DMS114 treated with DMSO at 0.1 percent for 48 hours (cell line): ENCODE measurements at regions not wholly inside any gene's neighbourhood (a gene's known extent, or its start where the extent isn't known, plus 50 kb on each side); places are given as distances from the start of the nearest gene placed in this dataset.
"Not testable (repeated sequence)": the region's sequence is repeated elsewhere in the genome, so short reads cannot be mapped to it uniquely, and the experiment has no call there.

Source experiments
- DNase-seq: peaks from one replicate; lab custom pipeline; 2025; ENCODE audit not compliant: unreplicated experiment; lab: John Stamatoyannopoulos, UW

DNA sequence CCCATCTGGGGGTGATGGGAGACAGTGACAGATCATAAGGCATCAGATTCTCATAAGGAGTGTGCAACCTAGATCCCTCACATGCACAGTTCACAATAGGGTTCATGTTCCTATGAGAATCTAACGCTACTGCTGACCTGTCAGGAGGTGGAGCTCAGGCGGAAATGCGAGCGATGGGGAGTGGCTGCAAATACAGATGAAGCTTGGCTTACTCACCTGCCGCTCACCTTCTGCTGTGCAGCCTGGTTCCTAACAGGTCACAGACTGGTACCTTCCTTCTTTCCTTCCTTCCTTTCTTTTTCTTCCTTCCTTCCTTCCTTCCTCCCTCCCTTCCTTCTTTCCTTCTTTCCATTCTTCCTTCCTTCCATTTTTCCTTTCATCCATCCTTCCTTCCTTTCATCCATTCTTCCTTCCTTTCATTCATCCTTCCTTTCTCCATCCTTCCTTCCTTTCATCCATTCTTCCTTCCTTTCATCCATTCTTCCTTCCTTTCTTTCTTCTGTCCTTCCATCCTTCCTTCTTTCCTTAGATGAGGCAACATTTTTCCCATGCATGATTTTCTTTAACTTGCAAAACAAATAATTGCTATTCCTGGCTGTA, 370.0 kb upstream of the AUTS2 start:
- DNase-seq = no peak

DNA sequence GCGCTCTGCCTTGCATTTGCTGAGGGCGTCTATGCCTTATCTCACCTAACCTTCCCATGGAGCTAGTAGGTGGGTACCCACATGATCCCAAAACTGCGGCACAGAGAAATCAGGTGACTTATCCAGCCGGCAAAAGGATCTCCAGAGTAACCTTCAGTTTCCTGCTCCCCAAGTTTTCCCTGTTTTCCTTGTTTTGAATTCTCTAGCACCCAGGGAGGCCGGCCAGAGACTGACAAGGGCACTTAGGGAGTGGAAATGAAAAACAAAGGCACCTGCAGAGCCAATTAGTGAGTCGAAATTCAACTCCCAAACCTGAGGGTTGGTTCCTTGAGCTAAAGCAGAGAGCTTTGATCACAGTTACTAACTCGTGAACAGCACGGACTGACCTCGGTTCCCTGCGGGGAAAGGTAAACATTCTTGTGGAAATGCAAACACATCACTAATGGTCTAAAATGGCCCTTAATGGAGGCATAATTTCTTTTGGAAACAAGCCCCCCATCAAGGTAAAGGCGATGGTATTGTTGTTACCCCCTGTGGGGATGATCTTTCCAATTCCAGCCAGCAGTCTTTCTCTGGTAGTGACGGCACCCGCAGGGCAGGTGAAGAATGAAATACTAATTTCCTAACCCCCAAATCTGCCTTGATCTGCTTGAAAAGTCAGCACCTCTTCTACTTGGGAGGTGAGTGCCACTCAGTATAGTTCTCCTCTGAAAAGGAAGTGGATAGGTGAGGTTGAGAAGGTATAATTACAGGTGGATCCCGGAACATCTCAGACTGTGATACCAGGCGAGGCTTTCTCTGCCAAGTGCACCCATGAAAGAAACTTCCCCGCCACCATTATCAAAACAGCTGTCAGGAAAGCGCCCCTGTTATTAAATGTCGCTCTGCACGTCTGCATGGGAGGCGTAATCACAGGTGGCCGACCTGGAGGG, 365.6 kb upstream of the AUTS2 start:
- no peak for DNase-seq

DNA sequence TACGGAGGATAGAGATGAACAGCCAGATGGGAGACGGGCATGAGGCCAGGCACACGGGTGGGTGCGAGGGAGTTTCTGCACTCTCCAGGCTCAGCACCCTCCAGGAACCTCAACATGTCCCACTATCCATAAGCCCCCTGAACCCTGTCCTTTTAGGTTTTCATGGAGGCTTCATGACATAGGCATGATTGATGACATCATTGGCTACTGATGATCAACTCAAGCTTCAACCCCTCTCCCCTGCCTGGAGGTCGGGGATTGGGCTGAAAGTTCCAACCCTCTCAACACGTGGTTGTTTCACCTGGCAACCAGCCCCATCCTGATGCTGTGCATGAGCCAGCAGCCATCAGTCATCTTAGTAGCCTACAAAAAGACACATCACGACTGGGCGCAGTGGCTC, 360.7 kb upstream of the AUTS2 start:
- DNase-seq = no peak

DNA sequence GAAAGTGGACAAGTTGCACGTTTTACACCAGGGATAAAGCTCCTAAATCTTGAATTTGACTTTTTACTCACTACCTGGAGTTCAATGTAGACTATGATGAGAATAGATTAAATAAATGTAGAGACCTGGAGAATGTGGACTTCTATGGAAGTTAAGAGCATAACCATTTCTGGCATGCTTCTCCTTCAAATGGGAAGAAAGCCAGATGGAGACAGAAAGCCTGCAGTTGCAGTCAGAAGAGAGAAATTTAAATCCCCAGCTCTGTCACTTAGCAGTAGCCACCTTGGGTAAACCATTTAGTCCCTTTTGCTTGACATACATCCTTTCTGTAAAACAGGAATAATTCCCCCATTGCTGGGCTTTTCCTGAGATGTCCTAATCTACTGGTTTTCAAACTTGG, 355.3 kb upstream of the AUTS2 start:
- DNase-seq = no peak

DNA sequence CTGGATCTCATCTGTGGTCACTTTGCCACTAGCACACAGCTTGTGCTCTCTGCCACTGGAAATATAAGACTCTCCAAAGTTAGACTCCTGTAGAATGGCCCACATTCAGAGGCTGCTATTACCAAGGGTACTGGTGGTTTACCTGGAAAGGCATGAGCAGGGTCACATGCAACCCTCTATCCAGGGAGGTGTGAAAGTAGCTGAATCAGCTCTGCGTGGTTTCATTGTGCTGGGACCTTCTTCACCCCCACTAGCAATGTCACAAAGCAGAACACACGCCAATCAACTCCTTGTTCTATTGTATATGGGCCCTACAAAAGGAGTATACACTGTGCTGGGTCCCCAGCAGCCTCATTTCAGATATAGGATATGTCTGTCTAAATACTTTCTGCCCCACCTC, 353.6 kb upstream of the AUTS2 start:
- DNase-seq = no peak

DNA sequence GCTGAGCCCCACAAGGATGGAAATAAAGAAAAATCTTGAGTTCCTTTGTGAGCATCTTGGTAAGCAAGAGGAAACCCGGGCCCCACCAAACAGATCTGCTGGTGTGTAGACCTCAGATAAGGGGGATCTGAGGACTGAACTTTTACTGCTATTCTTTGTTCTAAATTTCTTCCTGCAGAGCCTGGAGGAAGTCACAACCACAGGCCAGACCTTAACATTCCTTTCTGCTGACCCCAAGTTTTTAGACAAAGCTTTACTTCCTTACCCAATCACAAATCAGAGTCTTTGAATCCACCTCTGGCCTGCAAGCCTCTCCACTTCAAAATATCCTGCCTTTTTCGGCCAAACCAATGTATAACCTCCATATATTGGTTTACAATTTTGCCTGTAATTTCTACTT, 352.6 kb upstream of the AUTS2 start:
- DNase-seq = no peak

DNA sequence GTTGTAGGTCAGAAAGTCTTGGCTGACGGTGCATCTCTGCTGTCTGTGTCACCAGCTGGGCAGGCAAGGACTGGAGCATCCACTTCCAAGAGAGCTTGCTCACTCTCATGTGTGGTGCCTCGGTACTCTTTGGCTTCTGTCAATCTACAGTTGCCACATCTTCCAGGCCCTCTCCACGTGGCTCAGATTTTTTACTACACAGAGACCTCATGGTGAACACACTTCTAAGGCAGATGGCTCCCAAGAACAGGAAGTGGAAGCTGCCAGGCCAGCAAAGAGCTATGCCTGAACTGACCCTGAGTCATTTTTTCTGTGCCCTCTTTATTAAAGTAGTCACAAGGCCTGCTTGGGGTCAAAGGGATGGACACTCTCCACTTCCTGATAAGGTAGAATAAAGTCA, 351.5 kb upstream of the AUTS2 start:
- no peak for DNase-seq

DNA sequence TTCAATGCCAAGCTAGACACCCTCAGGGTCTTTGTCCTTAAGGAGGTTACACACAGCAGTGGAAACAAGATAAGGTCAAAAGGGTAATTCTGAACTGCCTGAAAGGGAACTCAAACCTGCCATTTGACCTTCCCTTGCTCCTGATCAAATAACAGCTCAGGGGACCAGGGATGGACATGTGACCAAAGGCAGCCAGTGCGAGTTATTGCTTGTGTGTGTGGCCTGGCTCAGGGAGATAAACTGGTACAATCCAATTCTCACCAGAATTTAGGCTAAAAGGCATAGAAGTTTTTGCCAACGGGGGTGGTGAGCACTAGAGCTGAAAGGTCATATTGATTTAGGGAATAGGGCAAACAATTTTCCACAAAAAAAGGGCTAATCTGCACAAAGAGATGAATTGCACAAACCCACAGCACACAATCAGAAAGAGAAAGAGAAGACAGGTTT, 349.9 kb upstream of the AUTS2 start:
- DNase-seq = not testable (repeated sequence)

DNA sequence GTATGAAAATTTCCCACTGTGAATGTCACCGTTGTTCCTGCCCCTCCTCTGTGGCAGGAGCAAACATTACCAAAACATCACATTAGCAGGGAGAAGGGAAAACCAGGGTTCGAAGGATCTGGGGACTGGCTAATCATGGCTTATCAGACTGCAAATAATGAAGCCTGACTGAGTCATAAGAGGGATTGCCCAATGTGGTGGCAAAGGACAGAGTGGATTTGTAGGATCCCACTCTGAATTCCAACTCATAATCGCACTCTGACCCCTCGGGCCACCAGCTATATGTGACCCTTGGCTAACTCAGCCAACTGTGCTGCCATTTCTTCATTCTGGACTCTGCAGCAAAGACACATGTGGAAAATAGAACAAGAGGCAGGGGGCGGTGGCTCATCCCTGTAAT, 347.3 kb upstream of the AUTS2 start:
- no peak for DNase-seq

DNA sequence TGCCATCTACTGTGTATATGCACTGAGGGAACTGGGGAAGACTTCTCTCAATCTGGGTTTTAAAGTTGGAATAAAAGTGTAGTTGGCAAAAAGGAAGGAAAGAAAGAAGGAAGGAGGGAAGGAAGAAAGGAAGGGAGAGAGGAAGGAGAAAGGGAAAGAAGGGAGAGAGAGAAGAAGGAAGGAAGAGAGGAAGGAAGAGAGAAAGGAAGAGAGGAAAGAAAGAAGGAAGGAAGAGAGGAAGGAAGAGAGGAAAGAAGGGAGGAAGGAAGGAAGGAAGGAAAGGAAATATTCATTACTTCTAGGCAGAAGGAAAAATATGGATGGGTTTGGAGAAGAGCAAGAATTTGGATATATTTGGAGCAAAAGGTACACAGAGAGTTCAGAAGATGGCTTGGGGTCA, 343.6 kb upstream of the AUTS2 start:
- DNase-seq = no peak

DNA sequence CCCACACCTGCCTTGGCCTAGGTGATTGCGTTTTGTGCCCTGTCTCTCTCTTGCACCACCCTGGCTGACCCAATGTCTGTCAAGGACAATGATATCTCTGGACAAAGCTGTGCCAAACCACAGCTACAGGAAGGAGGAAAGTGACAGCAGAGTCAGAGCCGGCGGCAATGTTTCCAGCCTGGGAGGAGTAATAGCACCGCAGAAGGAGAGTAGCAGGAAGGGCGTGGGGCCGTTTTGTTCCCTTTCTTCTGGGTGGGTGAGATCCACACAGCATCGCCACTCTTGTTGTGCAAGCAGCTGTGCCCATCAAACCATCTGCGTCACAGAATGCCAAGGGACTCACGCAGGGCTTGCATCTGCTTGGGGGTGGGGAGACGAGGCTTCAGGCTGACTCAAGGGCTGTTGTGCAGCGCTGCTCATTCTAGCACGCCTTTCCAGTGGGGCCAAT, 341.6 kb upstream of the AUTS2 start:
- no peak for DNase-seq

DNA sequence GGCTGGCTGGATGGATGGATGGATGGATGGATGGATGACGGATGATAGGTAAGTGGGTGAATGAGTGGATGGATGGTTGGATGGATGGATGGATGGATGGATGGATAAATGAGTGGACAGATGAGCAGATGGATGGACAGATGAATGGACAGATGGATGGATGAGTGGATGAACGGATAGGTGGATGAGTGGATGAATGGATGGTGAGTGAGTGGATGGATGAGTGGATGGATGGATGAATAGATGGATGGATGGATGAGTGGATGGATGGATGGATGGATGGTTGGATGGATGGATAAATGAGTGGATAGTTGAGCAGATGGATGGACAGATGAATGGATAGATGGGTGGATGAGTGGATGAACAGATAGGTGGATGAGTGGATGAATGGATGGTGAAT, 340.7 kb upstream of the AUTS2 start:
- DNase-seq = no peak

DNA sequence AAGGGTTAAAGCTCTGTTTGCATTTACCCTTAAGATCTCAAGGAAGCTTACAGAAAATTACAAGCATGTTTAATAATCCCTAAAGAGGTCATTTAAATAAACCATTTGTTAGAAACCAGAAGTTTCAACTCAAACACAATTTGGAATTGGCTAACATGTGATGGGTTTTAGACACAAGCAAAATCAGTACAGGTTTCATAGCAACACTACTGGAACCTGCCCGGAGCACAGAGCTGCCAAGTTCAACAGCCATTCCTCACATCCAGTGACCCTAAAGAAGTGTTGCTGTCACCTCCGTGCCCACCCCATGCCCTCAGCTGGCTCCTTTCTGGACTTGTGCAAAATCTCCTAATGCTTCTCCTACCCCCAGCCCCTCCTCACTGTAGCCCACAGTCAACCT, 338.8 kb upstream of the AUTS2 start:
- no peak for DNase-seq

DNA sequence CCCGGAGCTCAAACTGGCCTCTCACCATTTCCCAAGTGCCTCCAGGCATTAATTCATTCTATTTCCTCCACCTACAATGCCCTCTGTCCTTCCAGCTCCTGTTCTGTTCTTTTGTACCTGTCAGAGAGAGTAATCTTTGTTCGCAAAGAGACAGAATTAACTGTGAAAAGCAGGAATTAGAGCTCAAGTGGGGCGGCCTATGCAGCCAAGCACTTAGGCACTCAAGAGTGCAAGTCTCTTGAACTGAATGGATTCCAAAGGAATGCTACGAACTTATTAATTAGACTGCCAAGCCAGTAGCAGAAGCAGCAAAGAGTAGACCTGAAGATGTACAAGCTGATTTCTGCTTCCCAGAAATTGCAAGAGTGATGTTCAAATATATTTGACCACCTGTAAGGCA, 338.3 kb upstream of the AUTS2 start:
- DNase-seq = no peak

DNA sequence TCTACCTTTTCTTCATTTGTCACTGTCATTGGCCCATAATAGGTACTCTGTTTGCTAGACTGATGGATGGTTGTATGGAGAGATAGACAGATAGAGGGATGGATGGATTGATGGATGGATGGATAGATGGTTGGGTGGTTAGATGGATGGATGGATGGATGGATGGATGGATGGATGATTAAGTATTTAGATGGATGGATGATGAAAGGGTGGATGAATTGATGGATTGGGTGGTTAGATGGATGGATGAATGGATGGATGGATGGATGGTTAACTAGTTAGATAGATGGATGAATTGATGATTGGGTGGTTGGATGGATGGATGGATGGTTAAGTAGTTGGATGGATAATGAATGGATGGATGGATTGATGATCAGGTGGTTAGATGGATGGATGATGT, 334.7 kb upstream of the AUTS2 start:
- no peak for DNase-seq

DNA sequence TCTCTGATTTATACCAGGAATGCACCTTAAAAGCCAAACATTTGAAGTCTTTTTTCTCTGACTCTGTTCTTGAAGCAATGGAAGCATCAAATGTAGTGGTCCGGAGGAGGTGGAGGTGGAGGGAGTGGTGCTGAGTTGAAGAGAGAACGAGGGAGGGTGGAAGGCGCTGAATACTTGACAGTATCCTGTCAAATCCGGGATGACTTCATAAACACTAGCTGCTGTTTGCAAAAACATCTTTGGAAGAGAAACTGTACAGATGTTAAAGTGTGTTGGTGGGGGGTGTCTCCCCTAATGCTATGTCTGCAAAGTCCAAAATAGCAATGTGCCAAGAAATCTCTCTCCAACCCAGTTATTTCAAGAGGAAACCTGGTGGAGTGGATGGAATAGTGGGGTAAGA, 328.5 kb upstream of the AUTS2 start:
- no peak for DNase-seq

DNA sequence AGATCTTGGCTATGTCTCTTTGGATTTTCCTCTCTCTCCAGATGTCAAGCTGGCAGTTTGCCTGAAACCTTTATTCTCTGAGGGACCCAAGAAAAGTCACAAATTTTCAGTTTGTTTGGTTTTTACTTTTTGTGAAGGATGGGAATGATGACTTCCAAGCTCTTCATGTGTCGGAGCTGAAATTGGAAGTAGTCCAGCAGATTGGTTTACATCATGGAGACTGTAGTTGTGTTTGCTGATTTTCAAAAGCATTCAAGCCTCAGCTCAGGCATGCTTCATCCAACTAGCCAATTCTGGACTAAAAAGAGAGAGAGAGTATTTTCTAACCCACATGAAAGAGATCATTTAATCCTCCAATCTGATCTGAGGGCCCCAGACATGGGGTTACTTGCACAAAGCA, 326.2 kb upstream of the AUTS2 start:
- DNase-seq = no peak

DNA sequence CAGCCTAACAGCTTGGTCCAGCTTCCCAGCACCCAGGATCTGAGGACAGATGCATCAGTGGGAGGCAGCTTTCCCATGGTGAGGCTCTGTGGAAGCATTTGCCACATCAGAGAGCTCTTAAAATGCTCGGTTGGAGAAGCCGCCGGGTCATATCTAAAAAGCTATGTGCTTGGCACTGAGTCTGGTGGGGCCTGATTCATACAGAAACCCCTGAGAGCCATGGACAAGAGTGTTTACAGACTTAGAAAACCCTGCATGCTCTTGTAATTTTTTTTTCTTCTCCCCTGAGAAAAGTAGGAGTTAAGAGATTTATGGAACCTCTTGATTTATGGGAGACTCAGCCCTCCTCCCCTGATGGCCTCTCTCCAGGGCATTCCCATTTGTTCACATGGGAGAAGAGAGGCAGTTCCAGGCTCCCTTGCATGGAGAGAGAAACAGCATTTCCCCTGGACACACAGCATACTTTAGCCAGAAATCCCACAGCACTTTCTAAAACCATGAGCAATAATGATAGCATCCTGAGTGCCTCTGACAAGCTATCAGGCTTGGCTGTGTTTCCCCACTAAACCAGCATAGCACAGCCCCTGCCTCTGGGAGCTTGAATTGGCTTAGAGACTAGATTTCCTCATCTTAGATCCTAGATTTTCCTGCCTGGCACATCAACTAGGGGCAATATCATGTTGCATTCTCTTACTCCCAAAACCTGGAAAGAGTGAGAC, 322.1 kb upstream of the AUTS2 start:
- DNase-seq = no peak

DNA sequence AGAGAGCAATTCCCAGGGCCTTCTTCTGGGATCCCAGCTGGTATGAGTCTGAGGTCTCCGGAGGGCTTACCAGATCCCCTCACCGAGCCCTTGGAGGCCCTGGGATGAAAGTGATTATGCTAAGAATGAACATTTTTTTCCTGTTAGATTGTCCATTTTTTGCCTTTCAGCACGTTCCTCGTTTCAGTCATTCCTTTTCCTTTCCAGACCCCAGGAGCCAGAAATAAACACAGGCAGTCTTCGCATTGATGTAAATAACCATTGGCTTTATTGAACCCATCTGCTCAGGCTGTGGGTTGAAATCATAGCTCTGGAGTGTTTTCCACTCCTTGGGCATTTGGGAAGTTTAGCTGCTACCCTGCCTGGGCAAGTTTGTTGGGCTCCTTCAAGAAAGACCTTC, 320.9 kb upstream of the AUTS2 start:
- no peak for DNase-seq

DNA sequence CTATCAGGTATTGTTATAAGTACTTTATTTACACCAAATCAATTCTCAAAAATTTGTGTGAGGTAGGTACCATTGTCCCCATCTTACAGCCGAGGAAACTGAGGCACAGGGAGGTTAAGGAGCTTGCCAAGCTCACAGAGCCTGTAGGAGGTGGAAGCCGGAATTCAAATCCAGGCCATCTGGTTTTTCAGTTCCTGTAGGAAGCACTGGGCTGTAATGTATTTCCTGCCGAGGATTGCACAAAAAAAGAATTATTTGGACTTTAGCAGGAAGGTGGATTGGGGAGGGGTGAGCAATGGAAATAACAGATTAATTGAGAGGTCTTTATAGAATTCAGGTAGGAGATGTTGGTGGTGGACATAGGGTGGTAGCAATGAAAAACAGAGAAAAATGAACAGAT, 315.3 kb upstream of the AUTS2 start:
- DNase-seq = no peak

DNA sequence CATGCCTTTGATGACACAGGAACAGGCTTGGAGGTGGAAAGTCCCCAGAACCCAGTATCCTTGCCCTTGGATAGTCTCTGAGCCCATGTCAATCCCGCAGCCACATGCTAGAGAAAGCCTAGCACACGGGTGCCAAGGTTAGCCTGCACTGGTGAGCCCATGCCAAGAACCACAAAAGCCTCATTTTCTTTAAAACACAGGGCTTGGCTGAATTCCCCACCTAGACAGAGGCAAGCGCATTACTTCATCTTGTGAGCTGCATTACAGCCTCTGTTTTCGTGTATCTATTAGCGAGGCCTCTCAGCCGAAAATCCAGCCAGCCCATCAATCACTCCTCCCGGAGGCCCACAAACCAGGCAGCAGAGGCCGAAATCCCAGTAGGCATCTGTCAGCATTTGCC, 314.9 kb upstream of the AUTS2 start:
- no peak for DNase-seq

DNA sequence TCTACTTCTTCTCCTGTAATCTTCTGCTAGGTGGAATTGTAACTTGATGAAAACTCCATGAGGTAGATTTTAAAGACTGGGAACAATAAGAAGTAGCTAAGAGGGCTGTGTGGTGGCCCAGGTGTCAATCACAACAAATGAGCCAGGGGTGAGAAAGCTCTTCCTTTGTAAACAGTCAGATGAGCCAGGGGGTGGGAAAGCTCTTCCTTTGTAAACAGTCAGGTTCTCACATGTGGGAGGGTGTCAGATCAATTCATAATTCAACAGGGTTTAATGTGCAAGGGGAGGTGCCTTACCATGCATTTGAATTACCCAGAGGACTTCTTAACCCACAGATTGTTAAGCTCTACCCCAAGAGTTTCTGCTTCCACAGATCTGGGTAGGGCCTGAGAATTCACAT, 312.4 kb upstream of the AUTS2 start:
- no peak for DNase-seq
